ENCODE measurements at regions not wholly inside any gene's neighbourhood (a gene's known extent, or its start where the extent isn't known, plus 50 kb on each side); places are given as distances from the start of the nearest gene placed in this dataset.
"Not testable (repeated sequence)": the region's sequence is repeated elsewhere in the genome, so short reads cannot be mapped to it uniquely, and the experiment has no call there.

GRCh38 chr5:52580921-52581320, 206.8 kb upstream of the ITGA1 start:
- Mint-ChIP-seq H3K27me3 (peaks cover 14% of the 10 kb centered on the region), H3K36me3 (ENCODE audit: low read depth) (no peaks in the 10 kb centered on the region), H3K27ac (no peak overlapping the region)

DNA sequence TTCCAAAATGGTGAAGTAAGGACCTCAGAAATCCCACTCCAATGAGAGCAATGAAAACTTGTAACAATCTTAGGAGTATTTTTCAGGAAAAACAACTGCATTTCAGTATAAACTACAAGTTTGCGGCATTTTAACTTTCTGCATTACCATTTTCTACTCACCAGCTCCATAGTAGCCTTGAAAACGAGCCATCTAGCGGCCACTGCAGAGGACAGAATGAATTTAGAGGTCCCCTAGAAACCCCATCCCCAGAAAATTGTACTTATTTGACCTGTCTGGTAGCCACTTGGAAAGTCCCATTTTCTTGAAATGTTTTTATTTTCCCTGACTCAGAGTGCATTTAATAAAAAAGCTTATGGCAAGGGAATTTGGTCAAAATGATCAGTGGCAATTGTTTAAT, 205.4 kb upstream of the ITGA1 start:
- Mint-ChIP-seq H3K36me3 (ENCODE audit: low read depth) (no peaks in the 10 kb centered on the region), H3K9me3 (no peaks in the 10 kb centered on the region), H3K27ac (no peak overlapping the region), H3K4me1 (ENCODE audit: low read depth) (no peaks in the 10 kb centered on the region), H3K4me3 (no peak overlapping the region), H3K27me3 (peaks cover 14% of the 10 kb centered on the region)

More at GRCh38 chr5:52580921-52581320, 206.8 kb upstream of the ITGA1 start:
- Mint-ChIP-seq H3K4me3 (no peak overlapping the region), H3K9me3 (no peaks in the 10 kb centered on the region), H3K4me1 (ENCODE audit: low read depth) (no peaks in the 10 kb centered on the region)

DNA sequence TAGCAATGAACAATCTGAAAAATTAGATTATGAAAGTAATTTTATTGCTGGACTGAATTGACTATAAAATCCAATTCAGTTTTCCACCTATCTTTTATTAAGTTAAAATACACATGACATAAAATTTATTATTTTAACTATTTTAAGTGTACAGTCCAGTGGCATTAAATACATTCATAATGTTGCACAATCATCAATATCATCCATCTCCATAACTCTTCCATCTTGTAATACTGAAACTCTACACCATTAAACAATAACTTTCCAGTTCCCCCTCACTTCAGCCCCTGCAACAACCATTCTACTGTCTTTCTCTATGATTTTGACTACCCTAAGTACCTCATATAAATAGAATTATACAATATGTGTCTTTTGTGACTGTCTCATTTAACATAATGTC, 200.6 kb upstream of the ITGA1 start:
- Mint-ChIP-seq H3K27ac (no peak overlapping the region), H3K4me3 (no peak overlapping the region), H3K4me1 (ENCODE audit: low read depth) (no peaks in the 10 kb centered on the region), H3K27me3 (no peaks in the 10 kb centered on the region), H3K36me3 (ENCODE audit: low read depth) (no peaks in the 10 kb centered on the region), H3K9me3 (no peaks in the 10 kb centered on the region)

DNA sequence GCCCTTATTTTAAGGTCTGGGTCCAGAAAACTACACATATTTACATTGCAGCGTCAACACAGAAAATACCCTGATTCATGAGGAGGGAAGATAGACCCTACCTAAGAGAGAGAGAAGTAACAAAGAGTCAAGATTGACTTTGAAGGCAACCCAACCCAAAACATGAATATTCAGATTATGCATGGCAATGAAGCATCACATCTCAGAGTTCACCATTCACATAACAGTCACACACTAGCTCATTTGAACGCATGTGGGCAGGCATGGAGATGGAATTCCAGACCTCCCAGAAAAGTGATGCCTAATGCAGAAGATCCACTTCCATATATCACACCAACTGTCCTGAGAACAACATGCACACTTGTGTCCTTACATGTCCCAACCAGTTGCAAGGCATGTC, 190.1 kb upstream of the ITGA1 start:
- Mint-ChIP-seq H3K4me3 (no peak overlapping the region), H3K27ac (no peak overlapping the region), H3K9me3 (no peaks in the 10 kb centered on the region), H3K36me3 (ENCODE audit: low read depth) (no peaks in the 10 kb centered on the region), H3K27me3 (no peaks in the 10 kb centered on the region), H3K4me1 (ENCODE audit: low read depth) (no peaks in the 10 kb centered on the region)

- Mint-ChIP-seq H3K36me3 (ENCODE audit: low read depth) (no peaks in the 10 kb centered on the region), H3K4me1 (ENCODE audit: low read depth) (no peaks in the 10 kb centered on the region), H3K9me3 (no peaks in the 10 kb centered on the region), H3K27me3 (peaks cover 5% of the 10 kb centered on the region), H3K4me3 (no peak overlapping the region), H3K27ac (no peak overlapping the region)
These were observed 188.7 kb upstream of the ITGA1 start for GRCh38 chr5:52598968-52599367.

GRCh38 chr5:52603778-52604554, 183.8 kb upstream of the ITGA1 start:
- peaks cover 5% of the 10 kb centered on the region for H3K27me3 Mint-ChIP-seq
- no peaks in the 10 kb centered on the region for H3K36me3 Mint-ChIP-seq (ENCODE audit: low read depth)
- no peak overlapping the region for H3K27ac Mint-ChIP-seq
- H3K9me3 Mint-ChIP-seq, result peaks cover under 1% of the 10 kb centered on the region
- no peaks in the 10 kb centered on the region for H3K4me1 Mint-ChIP-seq (ENCODE audit: low read depth)
- H3K4me3 Mint-ChIP-seq, result no peak overlapping the region

DNA sequence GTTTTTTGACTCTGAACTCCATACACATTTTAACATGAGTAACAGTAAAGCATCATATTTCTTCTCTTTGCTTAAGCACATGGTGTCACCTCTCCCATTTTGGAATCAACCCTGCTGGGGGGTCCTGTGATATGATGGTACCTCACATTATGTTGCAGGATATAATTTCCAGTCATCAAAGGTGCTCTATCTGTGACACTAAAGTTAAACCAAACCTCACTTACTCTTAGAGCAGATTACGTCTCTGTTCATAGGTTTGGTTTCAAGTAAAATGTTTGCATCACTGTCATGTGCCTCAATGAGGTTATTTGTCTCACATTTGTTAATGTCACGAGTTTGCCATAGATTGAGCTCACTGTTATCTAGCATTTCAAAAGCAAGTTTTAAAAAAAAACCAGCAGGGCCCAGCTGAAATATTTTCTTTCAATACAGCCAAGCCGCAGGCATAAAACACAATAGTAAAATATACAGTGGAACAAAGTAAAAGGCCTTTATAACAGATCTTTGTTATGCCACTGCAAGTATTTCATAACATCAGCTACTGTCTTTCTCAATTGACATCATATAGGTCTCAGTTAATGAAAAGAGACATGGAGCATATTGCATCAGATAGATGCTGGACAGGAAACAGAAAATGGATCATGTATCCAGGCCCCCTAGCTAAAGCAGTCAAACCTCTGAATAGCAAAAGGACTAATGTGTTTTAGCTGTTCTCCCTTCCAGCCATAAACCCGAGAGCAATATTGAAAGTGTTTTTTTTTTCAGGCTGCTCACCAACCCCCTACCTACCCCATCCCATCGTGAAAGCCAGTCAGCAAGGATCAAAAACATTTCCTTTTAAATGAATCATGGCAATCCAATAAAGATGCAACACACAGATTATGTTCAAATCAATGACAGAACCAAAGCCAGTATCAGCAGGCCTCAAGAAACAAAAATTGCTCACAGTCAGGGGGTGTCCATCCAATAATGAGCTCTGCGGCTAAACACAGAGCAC, 182.1 kb upstream of the ITGA1 start:
- Mint-ChIP-seq H3K9me3 (peaks cover 3% of the 10 kb centered on the region), H3K36me3 (ENCODE audit: low read depth) (no peaks in the 10 kb centered on the region), H3K27ac (no peak overlapping the region), H3K27me3 (peaks cover 5% of the 10 kb centered on the region), H3K4me1 (ENCODE audit: low read depth) (no peaks in the 10 kb centered on the region), H3K4me3 (no peak overlapping the region)

GRCh38 chr5:52607227-52607824, 180.4 kb upstream of the ITGA1 start:
- no peaks in the 10 kb centered on the region for H3K36me3 Mint-ChIP-seq (ENCODE audit: low read depth)
- H3K27me3 Mint-ChIP-seq, result peaks cover 5% of the 10 kb centered on the region
- no peak overlapping the region for H3K27ac Mint-ChIP-seq
- no peak overlapping the region for H3K4me3 Mint-ChIP-seq
- peaks cover 3% of the 10 kb centered on the region for H3K9me3 Mint-ChIP-seq
- H3K4me1 Mint-ChIP-seq (ENCODE audit: low read depth), result no peaks in the 10 kb centered on the region

DNA sequence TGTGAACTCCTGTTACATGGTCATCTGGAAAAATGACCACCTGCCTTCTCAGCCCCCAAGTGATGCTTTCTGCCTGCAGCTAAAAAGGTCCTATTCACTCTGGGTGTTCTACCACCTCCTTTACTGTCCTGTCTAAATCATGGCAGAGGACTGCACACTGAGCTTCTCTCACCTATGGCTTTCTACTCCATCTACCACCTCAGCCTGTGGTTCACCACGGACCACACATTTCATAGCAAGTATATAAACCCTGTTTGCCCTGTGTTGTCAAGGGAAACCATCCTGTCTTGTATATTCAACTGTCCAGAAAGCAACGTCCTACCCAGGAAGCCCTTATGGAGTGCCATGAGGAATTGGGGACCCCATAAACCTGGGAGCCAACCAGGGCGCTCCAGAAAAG, 167.4 kb upstream of the ITGA1 start:
- Mint-ChIP-seq H3K9me3 (no peaks in the 10 kb centered on the region), H3K27ac (no peak overlapping the region), H3K36me3 (ENCODE audit: low read depth) (no peaks in the 10 kb centered on the region), H3K27me3 (no peaks in the 10 kb centered on the region), H3K4me1 (ENCODE audit: low read depth) (no peaks in the 10 kb centered on the region), H3K4me3 (no peak overlapping the region)

GRCh38 chr5:52623291-52623690, 164.4 kb upstream of the ITGA1 start:
- no peak overlapping the region for H3K4me3 Mint-ChIP-seq
- no peaks in the 10 kb centered on the region for H3K36me3 Mint-ChIP-seq (ENCODE audit: low read depth)
- H3K4me1 Mint-ChIP-seq (ENCODE audit: low read depth), result no peaks in the 10 kb centered on the region
- no peak overlapping the region for H3K27ac Mint-ChIP-seq
- H3K9me3 Mint-ChIP-seq, result no peaks in the 10 kb centered on the region
- H3K27me3 Mint-ChIP-seq, result no peaks in the 10 kb centered on the region

DNA sequence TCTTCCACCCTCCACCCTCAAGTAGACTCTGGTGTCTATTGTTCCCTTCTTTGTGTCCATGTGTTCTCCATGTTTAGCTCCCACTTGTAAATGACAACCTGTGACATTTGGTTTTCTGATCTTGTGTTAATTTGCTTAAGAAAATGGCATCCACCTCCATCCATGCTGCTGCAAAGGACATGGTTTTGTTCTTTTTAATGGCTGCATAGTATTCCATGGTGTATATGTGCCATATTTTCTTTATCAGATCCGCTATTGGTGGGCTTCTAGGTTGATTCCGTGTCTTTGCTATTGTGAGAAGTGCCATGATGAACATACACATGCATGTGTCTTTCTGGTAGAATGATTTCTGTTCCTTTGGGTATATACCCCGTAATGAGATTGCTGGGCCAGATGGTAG, 163.4 kb upstream of the ITGA1 start:
- Mint-ChIP-seq H3K4me3 (no peak overlapping the region), H3K9me3 (no peaks in the 10 kb centered on the region), H3K36me3 (ENCODE audit: low read depth) (no peaks in the 10 kb centered on the region), H3K27ac (no peak overlapping the region), H3K27me3 (peaks cover 5% of the 10 kb centered on the region), H3K4me1 (ENCODE audit: low read depth) (no peaks in the 10 kb centered on the region)

DNA sequence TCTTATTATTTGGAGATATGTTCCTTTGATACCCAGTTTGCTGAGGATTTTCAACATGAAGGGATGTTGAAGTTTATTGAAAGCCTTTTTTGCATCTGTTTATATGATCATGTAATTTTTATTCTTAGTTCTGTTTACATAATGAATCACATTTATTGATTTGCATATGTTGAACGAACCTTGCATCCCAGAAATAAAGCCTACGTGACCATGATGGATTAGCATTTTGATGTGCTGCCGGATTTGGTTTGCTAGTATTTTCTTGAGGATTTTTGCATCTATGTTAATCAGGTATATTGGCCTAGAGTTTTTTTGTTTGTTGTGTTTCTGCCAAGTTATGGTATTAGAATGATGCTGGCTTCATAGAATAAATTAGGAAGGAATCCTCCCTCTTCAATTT, 161.4 kb upstream of the ITGA1 start:
- Mint-ChIP-seq H3K36me3 (ENCODE audit: low read depth) (no peaks in the 10 kb centered on the region), H3K27me3 (peaks cover 5% of the 10 kb centered on the region), H3K9me3 (no peaks in the 10 kb centered on the region)

DNA sequence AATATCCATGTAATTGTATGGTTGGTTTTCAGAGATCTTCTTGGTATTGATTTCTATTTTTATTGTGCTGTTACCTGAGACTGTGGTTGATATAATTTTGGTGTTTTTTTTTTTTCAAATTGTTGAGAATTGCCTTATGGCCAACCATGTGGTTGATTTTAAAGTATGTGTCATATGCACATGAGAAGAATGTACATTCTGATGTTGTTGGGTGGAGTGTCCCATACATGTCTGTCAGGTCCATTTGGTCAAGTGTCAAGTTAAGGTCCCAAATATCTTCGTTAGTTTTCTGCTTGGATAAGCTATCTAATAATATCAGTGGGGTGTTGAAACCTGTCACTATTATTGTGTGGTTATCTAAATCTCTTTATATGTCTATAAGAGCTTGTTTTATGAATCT, 160.0 kb upstream of the ITGA1 start:
- H3K9me3 Mint-ChIP-seq, result no peaks in the 10 kb centered on the region
- no peak overlapping the region for H3K4me3 Mint-ChIP-seq
- H3K27ac Mint-ChIP-seq, result no peak overlapping the region
- no peaks in the 10 kb centered on the region for H3K4me1 Mint-ChIP-seq (ENCODE audit: low read depth)
- peaks cover 8% of the 10 kb centered on the region for H3K27me3 Mint-ChIP-seq
- H3K36me3 Mint-ChIP-seq (ENCODE audit: low read depth), result no peaks in the 10 kb centered on the region

More for the DNA sequence above, 161.4 kb upstream of the ITGA1 start:
- Mint-ChIP-seq H3K4me3 (no peak overlapping the region), H3K4me1 (ENCODE audit: low read depth) (no peaks in the 10 kb centered on the region), H3K27ac (no peak overlapping the region)

DNA sequence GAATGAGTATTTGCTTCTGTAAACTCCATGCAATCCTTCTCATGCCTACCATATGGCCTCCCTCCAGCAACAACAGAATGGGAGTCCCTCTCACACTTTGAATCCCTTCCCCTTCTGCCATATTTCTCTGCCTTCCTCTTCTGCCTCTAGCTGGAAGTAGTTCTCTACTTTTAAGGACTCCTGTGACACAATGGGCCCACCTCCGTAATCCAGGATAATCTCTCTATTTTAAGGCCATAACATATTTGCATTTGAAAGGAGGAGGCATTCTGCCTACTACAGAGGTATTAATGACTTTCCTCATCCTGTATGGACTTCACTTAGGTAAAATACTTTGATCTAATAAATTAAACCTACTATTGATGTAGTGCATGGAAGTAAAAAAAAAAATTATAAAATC, 155.4 kb upstream of the ITGA1 start:
- no peak overlapping the region for H3K4me3 Mint-ChIP-seq
- no peaks in the 10 kb centered on the region for H3K9me3 Mint-ChIP-seq
- H3K27ac Mint-ChIP-seq, result no peak overlapping the region
- peaks cover 12% of the 10 kb centered on the region for H3K27me3 Mint-ChIP-seq
- no peaks in the 10 kb centered on the region for H3K36me3 Mint-ChIP-seq (ENCODE audit: low read depth)
- no peaks in the 10 kb centered on the region for H3K4me1 Mint-ChIP-seq (ENCODE audit: low read depth)

DNA sequence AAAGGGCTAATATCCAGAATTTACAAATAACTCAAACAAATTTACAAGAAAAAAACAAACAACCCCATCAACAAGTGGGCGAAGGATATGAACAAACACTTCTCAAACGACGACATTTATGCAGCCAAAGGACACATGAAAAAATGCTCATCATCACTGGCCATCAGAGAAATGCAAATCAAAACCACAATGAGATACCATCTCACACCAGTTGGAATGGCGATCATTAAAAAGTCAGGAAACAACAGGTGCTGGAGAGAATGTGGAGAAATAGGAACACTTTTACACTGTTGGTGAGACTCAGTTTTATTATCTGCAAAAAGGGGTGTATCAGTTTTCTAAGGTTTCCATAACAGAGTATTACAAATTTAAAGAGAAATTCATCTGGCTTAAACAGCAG, 153.5 kb upstream of the ITGA1 start:
- not testable (repeated sequence) for H3K4me1 Mint-ChIP-seq (ENCODE audit: low read depth); H3K4me3 Mint-ChIP-seq; H3K9me3 Mint-ChIP-seq; H3K36me3 Mint-ChIP-seq (ENCODE audit: low read depth); H3K27me3 Mint-ChIP-seq; H3K27ac Mint-ChIP-seq
